Body of pancreas (tissue), 4 donors: ENCODE measurements at regions not wholly inside any gene's neighbourhood (a gene's known extent, or its start where the extent isn't known, plus 50 kb on each side); places are given as distances from the start of the nearest gene placed in this dataset.

Source experiments
- POLR2A ChIP-seq, 3 donors: fragments of 450-650 bp; IDR thresholded peaks; one replicate each; pipeline ENCODE4 v1.6.1; 2016; ENCODE audit warnings: antibody characterized with exemption in 3 of 3, mild to moderate bottlenecking in 2 of 3
- TF ChIP-seq, protein P1 (sequence below), 7 experiments: fragments of 450-650 bp in 4 of 7; fragments of 200-600 bp in 3 of 7; sonication (generic) in 3 of 7; IDR thresholded peaks; one replicate each; pipeline ENCODE4 v1.5.1; 2016 to 2019; ENCODE audit warnings: antibody characterized with exemption in 7 of 7

- TF ChIP-seq, protein P1, sequence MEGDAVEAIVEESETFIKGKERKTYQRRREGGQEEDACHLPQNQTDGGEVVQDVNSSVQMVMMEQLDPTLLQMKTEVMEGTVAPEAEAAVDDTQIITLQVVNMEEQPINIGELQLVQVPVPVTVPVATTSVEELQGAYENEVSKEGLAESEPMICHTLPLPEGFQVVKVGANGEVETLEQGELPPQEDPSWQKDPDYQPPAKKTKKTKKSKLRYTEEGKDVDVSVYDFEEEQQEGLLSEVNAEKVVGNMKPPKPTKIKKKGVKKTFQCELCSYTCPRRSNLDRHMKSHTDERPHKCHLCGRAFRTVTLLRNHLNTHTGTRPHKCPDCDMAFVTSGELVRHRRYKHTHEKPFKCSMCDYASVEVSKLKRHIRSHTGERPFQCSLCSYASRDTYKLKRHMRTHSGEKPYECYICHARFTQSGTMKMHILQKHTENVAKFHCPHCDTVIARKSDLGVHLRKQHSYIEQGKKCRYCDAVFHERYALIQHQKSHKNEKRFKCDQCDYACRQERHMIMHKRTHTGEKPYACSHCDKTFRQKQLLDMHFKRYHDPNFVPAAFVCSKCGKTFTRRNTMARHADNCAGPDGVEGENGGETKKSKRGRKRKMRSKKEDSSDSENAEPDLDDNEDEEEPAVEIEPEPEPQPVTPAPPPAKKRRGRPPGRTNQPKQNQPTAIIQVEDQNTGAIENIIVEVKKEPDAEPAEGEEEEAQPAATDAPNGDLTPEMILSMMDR (IDR thresholded peaks at IDR 0.05) = no peak
- TF ChIP-seq POLR2A (IDR thresholded peaks at IDR 0.05) = no peak
These were observed 236.7 kb upstream of the DLGAP1 start for GRCh38 chr18:4691836-4692235.
